Chondrocyte (in vitro differentiated cells): ENCODE measurements at regions not wholly inside any gene's neighbourhood (a gene's known extent, or its start where the extent isn't known, plus 50 kb on each side); places are given as distances from the start of the nearest gene placed in this dataset.

Experiments
- DNase-seq: peaks from one replicate; pipeline ENCODE4 v3.0.0; 2021; ENCODE audit warnings: mixed read lengths, low spot score
- H3K27ac Mint-ChIP-seq: one replicate; pipeline ENCODE4 v1.8.0; 2021; ENCODE audit warnings: mild to moderate bottlenecking, moderate library complexity, mixed read lengths; ENCODE audit not compliant: unreplicated experiment
- H3K27me3 Mint-ChIP-seq: 2 replicates; pipeline ENCODE4 v1.8.0; 2021; ENCODE audit warnings: low read depth, mixed read lengths
- H3K36me3 Mint-ChIP-seq: 2 replicates; pipeline ENCODE4 v1.8.0; 2021; ENCODE audit warnings: low read depth, mixed read lengths
- H3K4me1 Mint-ChIP-seq: 2 replicates; pipeline ENCODE4 v1.8.0; 2021; ENCODE audit warnings: low read depth, mild to moderate bottlenecking, mixed read lengths
- H3K4me3 Mint-ChIP-seq: one replicate; pipeline ENCODE4 v1.8.0; 2021; ENCODE audit warnings: mild to moderate bottlenecking, moderate library complexity, mixed read lengths; ENCODE audit not compliant: unreplicated experiment
- H3K9me3 Mint-ChIP-seq: 2 replicates; pipeline ENCODE4 v1.8.0; 2021; ENCODE audit warnings: low read depth, mixed read lengths
- CTCF ChIP-seq: fragments of 200-600 bp; sonication (generic); IDR thresholded peaks from 2 replicates; pipeline ENCODE4 v1.5.0; 2021; ENCODE audit warnings: antibody characterized with exemption, mild to moderate bottlenecking, moderate library complexity

DNA sequence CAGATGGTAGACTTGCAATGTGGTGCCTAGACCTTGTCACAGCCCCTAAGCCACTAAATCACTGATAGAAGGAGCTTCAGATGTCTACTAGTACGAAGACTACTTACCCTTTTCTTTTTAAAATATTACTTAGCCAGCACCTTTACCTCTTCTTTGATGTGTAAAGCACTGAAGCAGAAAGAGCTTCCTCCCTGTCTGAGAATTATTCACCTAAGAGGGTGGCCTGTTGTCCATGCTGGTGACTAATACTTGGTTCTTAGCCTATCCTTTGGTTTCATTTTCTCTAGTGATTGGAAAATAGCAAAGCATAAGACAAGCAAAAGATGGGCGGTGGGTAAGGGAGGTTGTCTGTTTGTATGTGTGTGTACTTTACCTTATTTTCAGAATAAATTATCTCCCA is 794.6 kb downstream of the TFAP2A start:
- H3K9me3 Mint-ChIP-seq, result peaks cover 13% of the 10 kb centered on the region
- DNase-seq, result no peak

DNA sequence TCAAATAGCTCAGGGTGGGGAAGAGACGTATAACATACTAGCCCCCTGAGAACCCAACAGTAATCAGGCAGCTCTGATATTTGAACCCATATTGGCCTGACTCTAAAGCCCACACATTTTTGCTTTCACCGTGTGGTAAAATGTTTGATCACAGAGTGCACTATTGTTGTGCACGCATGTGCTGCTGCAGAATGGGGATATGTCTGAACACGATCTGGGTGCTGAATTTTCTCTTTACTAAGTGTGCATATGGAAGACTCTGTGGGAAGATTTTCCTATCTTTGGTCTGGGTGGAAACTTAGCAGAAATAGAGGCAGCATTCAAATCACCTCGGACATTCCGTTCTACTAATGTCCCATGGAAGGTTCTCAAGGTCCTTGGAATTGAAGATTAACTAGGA is 800.1 kb downstream of the TFAP2A start:
- Mint-ChIP-seq H3K36me3 (no peaks in the 10 kb centered on the region), H3K4me1 (no peaks in the 10 kb centered on the region)

More for the DNA sequence above, 794.6 kb downstream of the TFAP2A start:
- Mint-ChIP-seq H3K4me1 (no peaks in the 10 kb centered on the region), H3K27me3 (no peaks in the 10 kb centered on the region), H3K36me3 (peaks cover 1% of the 10 kb centered on the region), H3K4me3 (no peak overlapping the region), H3K27ac (no peak overlapping the region)
- TF ChIP-seq CTCF, result no peak

GRCh38 chr6:9612489-9612888 is 802.4 kb downstream of the TFAP2A start:
- Mint-ChIP-seq H3K27ac (no peak overlapping the region), H3K27me3 (no peaks in the 10 kb centered on the region), H3K4me3 (no peak overlapping the region), H3K36me3 (no peaks in the 10 kb centered on the region), H3K4me1 (no peaks in the 10 kb centered on the region), H3K9me3 (no peaks in the 10 kb centered on the region)
- no peak for TF ChIP-seq CTCF
- DNase-seq, result no peak

More for the DNA sequence above, 800.1 kb downstream of the TFAP2A start:
- no peak for DNase-seq
- no peak overlapping the region for H3K27ac Mint-ChIP-seq
- no peaks in the 10 kb centered on the region for H3K9me3 Mint-ChIP-seq
- no peaks in the 10 kb centered on the region for H3K27me3 Mint-ChIP-seq
- TF ChIP-seq CTCF, result no peak
- no peak overlapping the region for H3K4me3 Mint-ChIP-seq

GRCh38 chr6:9610620-9611415 is 804.1 kb downstream of the TFAP2A start:
- no peaks in the 10 kb centered on the region for H3K27me3 Mint-ChIP-seq
- no peak overlapping the region for H3K4me3 Mint-ChIP-seq
- H3K4me1 Mint-ChIP-seq, result no peaks in the 10 kb centered on the region
- no peaks in the 10 kb centered on the region for H3K36me3 Mint-ChIP-seq
- DNase-seq, result no peak
- no peak for TF ChIP-seq CTCF
- no peak overlapping the region for H3K27ac Mint-ChIP-seq
- no peaks in the 10 kb centered on the region for H3K9me3 Mint-ChIP-seq

GRCh38 chr6:9606435-9607134 is 808.3 kb downstream of the TFAP2A start:
- Mint-ChIP-seq H3K36me3 (no peaks in the 10 kb centered on the region), H3K27ac (no peak overlapping the region), H3K27me3 (no peaks in the 10 kb centered on the region), H3K4me1 (no peaks in the 10 kb centered on the region), H3K4me3 (no peak overlapping the region), H3K9me3 (no peaks in the 10 kb centered on the region)
- DNase-seq, result no peak
- no peak for TF ChIP-seq CTCF
